SHP77 treated with DMSO at 0.1 percent for 48 hours (cell line): ENCODE measurements at regions not wholly inside any gene's neighbourhood (a gene's known extent, or its start where the extent isn't known, plus 50 kb on each side); places are given as distances from the start of the nearest gene placed in this dataset.

Experiments
- DNase-seq: peaks from one replicate; lab custom pipeline; 2025; lab: John Stamatoyannopoulos, UW

GRCh38 chr5:174235221-174236011, 189.9 kb downstream of the NSG2 start:
- DNase-seq, result no peak

- DNase-seq, result no peak
These were observed 190.6 kb downstream of the NSG2 start for GRCh38 chr5:174236070-174236469.

- no peak for DNase-seq
These were observed 194.2 kb downstream of the NSG2 start for GRCh38 chr5:174239718-174240117.

- DNase-seq, result no peak
These were observed 197.1 kb downstream of the NSG2 start for GRCh38 chr5:174242573-174242972.

GRCh38 chr5:174243904-174244303, 198.4 kb downstream of the NSG2 start:
- no peak for DNase-seq

GRCh38 chr5:174245516-174246075, 200.1 kb downstream of the NSG2 start:
- no peak for DNase-seq

- no peak for DNase-seq
These were observed 201.2 kb downstream of the NSG2 start for GRCh38 chr5:174246743-174247142.

GRCh38 chr5:174247301-174247700, 201.8 kb downstream of the NSG2 start:
- no peak for DNase-seq

GRCh38 chr5:174251305-174252000, 205.9 kb downstream of the NSG2 start:
- no peak for DNase-seq

- no peak for DNase-seq
These were observed 206.6 kb downstream of the NSG2 start for GRCh38 chr5:174252121-174252520.

- no peak for DNase-seq
These were observed 214.4 kb downstream of the NSG2 start for GRCh38 chr5:174259696-174260420.

GRCh38 chr5:174271316-174271715, 225.8 kb downstream of the NSG2 start:
- DNase-seq, result no peak

- DNase-seq, result no peak
These were observed 227.2 kb downstream of the NSG2 start for GRCh38 chr5:174272671-174273070.

GRCh38 chr5:174273325-174273724, 227.8 kb downstream of the NSG2 start:
- DNase-seq, result no peak

- no peak for DNase-seq
These were observed 230.5 kb downstream of the NSG2 start for GRCh38 chr5:174275959-174276358.

GRCh38 chr5:174281089-174281760, 235.7 kb downstream of the NSG2 start:
- DNase-seq, result no peak

GRCh38 chr5:174281855-174282254, 236.3 kb downstream of the NSG2 start:
- DNase-seq, result no peak

GRCh38 chr5:174282391-174282790, 236.9 kb downstream of the NSG2 start:
- DNase-seq, result no peak

GRCh38 chr5:174283211-174284005, 237.9 kb downstream of the NSG2 start:
- DNase-seq, result no peak

- DNase-seq, result no peak
These were observed 239.4 kb downstream of the NSG2 start for GRCh38 chr5:174284873-174285272.

- no peak for DNase-seq
These were observed 242.3 kb downstream of the NSG2 start for GRCh38 chr5:174287761-174288160.
